Body of pancreas (tissue), 4 donors: ENCODE measurements at regions not wholly inside any gene's neighbourhood (a gene's known extent, or its start where the extent isn't known, plus 50 kb on each side); places are given as distances from the start of the nearest gene placed in this dataset.

Experiments used
- POLR2A ChIP-seq, 3 donors: fragments of 450-650 bp; IDR thresholded peaks; one replicate each; pipeline ENCODE4 v1.6.1; 2016; ENCODE audit warnings: antibody characterized with exemption in 3 of 3, mild to moderate bottlenecking in 2 of 3
- TF ChIP-seq, protein P1 (sequence below), 7 experiments: fragments of 450-650 bp in 4 of 7; fragments of 200-600 bp in 3 of 7; sonication (generic) in 3 of 7; IDR thresholded peaks; one replicate each; pipeline ENCODE4 v1.5.1; 2016 to 2019; ENCODE audit warnings: antibody characterized with exemption in 7 of 7

GRCh38 chr5:56358046-56358445, 124.9 kb upstream of the ANKRD55 start:
- TF ChIP-seq, protein P1, sequence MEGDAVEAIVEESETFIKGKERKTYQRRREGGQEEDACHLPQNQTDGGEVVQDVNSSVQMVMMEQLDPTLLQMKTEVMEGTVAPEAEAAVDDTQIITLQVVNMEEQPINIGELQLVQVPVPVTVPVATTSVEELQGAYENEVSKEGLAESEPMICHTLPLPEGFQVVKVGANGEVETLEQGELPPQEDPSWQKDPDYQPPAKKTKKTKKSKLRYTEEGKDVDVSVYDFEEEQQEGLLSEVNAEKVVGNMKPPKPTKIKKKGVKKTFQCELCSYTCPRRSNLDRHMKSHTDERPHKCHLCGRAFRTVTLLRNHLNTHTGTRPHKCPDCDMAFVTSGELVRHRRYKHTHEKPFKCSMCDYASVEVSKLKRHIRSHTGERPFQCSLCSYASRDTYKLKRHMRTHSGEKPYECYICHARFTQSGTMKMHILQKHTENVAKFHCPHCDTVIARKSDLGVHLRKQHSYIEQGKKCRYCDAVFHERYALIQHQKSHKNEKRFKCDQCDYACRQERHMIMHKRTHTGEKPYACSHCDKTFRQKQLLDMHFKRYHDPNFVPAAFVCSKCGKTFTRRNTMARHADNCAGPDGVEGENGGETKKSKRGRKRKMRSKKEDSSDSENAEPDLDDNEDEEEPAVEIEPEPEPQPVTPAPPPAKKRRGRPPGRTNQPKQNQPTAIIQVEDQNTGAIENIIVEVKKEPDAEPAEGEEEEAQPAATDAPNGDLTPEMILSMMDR (IDR thresholded peaks at IDR 0.05): no peak
- no peak for TF ChIP-seq POLR2A (IDR thresholded peaks at IDR 0.05)
